KG1 (cell line): ENCODE measurements at regions not wholly inside any gene's neighbourhood (a gene's known extent, or its start where the extent isn't known, plus 50 kb on each side); places are given as distances from the start of the nearest gene placed in this dataset.
"Not testable (repeated sequence)": the region's sequence is repeated elsewhere in the genome, so short reads cannot be mapped to it uniquely, and the experiment has no call there.

Experiments
- DNase-seq: peaks from one replicate; lab custom pipeline; 2025; lab: John Stamatoyannopoulos, UW

DNA sequence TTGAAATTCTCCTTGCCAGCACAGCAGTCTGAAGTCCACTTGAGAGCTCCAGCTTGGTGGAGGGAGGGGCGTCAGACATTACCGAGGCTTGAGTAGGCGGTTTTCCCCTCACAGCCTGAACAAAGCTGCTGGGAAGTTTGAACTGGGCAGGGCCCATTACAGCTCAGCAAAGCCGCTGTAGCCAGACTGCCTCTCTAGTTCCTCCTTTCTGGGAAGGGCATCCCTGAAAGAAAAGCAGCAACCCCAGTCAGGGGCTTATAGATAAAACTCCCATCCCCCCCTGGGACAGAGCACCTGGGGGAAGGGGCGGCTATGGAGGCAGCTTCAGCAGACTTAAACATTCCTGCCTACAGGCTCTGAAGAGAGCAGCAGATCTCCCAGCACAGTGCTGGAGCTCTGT is 325.3 kb downstream of the GJA1 start:
- DNase-seq = no peak

DNA sequence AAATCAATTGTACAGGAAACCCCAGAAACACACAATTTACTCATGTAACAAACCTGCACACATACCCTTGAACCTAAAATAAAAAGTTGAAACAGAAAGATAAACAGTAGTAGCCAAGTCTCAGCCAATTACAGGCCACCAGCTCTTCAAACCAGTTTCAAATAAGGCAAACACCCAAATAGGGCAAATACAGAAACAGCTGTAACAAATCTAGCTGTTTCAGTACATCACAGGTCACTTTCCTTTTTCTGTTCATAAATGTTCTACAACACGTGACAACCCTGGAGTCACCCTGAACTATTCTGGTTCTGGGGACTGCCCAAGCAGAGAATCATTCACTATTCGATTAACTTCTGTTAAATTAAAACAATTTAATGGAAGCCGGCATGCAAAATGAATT is 329.0 kb downstream of the GJA1 start:
- DNase-seq = no peak

DNA sequence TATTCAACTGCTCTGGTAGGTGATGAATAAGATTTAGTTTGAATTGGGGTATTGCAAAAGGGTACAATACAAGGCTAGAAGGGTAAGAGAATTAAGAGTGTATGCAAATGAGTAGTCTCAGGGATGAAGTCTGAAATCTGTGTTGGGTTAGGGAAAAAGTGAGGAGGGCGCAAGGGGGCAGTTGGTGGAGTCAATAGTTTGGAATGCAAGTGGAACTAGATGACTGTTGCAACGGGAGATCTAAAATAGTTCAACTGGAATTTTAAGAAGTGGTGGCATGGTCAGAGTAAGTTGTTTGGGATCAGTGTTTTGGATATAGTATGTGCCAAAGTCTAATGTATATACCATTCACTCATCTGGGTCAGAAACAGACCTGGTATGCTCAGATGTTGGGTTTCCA is 329.6 kb downstream of the GJA1 start:
- DNase-seq = no peak

DNA sequence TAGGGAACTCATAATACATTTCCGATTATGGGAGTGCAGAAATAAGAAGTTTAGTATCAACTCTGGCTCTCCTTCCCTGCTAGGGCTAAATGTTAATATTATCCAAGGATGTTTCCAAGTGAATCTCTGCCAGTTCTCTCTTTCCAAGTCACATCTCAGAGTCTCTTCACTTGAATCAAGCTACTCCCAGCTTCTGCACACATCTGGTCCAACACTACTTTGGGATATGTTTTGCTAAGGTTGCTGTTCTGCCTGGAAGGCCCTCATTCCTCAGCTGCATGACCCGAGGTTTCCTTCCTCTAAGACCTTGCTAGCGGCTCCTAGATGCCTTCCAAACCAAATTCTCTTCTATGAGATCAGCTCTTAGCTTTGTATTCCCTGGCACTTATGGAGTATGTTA is 331.8 kb downstream of the GJA1 start:
- no peak for DNase-seq

DNA sequence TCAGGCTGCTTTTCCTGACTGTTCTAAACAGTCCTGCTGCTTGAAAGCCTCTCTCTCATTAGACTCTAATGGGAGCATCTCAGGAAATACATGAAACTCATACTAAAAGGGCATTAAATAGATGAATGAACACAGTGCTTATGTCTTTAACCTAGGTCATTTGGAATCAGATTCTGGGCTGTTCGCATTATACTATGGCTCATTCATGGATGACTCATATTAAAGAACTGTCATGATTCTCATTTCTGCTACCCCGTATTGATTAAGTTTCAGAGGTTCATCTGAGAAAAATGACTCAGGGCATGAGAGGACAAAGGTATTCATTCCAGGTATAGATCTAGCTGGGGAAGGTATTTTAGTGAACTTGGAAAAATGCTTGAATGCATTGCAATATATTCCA is 335.5 kb downstream of the GJA1 start:
- no peak for DNase-seq

DNA sequence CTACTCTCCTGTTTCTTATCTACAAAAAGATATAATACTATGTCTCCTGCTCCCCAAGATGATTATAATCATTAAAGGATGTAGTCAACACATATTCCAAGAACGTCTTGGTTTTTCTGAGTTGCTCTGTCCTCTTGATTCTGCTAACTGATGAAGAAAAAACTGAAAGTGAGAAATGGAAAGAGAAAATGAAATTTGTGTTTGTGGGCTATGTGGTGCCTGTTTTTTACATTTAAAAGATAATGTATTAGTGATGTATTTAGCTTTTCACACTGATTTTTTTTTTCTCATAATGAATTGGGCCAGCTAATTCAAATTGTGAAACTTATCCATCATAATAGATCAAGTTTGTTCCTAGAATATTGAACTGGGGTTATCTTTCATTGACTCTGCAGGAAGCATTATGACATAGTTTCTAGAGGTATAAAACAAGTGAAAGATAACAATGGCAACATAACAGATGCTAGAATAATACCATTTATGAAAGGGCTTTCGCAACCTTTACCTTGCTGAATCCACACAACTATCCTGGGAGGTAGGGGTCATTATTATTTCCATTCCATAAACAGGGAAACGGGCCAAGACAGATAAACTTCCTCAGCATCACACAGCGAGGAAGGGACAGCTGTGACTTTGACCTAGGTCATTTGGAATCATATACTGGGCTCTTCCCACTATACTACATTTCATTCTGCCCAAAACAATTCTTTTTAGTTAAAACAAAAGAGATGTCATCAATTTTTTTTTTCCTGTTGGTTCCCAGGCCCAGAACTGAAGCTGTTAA is 336.7 kb downstream of the GJA1 start:
- DNase-seq = no peak

DNA sequence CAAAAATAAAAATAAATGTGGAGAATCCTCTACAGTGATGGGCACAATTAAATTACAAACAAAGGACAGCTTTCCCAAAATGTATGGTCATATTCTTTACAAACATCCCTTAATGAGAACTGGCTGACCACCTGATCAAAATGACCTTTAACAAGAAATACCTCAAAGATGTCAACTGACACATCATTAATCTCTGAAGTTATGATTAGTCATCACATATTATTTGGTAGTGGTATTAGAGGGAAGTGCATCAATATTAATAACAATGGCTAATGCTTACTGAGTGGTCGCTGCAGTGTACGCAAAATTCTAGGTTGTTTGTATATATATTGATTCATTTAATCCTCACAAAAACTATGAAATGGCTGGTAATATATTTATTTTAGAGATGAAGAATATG is 340.6 kb downstream of the GJA1 start:
- DNase-seq = no peak

DNA sequence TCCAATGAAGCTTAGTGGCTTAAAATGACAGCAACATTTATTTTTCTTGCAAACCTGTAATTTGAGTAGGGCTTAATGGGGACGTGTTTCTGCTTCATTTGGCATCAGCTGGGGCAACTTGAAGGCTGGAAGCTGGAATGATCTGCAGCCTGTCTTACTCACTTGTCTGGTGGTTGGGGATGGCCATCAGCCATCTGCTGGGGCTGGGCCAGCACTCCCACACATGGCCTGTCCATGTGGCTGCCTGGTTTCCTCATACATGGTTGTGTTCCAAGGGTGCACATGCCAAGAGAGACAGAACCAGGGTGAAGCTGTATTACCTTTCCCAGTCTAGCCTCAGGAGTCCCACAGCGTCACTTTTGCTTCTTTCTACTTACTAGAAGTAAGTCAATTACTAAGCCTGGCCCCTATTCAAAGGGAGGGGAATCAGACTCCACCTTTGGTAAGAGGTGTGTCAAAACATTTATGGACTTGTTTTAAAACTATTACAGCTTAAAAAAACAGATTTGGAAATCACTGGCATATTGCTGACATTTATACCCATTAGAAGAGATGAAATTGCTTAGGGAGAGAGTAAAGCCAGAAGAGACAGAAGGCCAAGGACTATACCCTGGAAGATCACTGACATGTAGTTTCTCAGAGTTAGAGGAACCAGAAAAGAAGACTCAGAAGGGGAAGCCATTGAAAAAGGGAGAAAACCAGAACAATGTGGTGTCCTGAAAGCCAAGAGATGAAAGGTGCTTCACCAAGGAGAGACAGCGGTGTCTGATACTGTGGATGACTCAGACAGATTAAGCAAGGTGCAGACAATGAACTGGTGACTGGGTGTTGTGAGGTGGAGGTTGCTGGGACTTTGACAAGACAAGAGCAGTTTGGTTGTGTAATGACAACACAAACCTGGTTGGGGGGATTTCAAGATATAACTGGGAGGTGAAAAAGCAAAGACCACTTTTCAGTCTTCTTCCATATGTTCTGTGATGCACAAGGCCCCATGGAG is 345.2 kb downstream of the GJA1 start:
- DNase-seq = no peak

DNA sequence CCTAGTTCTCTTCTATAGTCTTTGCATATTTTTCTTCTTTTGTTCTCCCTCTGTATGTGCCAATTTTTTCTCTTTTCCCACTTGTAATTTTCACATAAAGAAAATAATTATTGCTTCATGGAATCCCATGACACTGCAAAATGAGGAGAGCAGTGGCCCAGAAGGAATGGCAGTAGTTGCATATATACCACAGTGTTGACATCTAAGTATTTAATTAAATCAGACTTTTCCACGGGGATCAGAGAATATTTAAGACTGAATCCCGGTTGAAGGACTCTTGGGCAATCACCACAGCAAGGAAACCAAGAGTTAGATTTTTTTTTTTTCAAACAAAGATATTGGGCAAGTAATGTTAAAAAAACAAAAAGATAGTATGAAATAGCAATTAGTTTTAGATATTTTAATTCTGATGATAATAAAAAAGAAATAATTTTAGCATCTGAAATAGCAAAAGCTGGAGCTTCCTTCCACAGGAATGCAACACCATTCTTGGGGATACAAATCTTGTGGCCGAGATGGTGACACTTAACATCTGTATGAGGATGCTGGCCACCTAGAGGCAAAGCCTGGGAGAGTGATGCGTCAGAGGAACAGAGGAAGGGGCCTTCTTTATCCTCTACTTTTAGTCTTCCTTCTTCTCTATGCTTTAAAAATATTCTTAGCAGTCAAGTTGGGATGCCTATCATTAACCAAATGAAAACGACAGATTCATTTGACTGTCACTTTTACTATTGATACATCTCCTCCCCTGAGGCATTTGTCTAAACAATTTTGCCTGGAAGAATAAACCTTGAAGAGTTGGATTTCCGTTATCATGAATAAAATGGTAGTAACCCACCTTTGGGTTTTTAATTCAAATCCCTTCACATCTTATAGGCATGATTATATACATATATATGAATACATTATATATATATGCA is 356.2 kb downstream of the GJA1 start:
- DNase-seq = no peak

DNA sequence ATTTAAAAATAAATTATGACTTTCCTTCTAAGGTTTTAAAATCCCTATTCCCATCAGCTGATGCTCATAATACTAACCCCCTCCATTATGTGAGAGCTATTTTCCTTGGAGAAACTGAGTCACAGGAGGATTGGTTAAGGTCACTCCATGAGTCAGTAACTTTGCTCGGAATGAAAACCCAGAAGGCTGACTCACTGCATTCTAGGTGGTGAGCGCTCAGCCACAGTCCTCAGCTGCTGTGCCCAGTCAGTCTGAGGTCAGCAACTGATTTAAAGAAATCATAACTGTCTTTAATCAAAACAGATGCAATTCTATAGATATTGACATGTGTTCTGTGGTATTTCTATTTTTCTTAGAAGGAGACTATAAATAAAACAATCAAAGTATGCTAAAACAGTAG is 359.2 kb downstream of the GJA1 start:
- no peak for DNase-seq

DNA sequence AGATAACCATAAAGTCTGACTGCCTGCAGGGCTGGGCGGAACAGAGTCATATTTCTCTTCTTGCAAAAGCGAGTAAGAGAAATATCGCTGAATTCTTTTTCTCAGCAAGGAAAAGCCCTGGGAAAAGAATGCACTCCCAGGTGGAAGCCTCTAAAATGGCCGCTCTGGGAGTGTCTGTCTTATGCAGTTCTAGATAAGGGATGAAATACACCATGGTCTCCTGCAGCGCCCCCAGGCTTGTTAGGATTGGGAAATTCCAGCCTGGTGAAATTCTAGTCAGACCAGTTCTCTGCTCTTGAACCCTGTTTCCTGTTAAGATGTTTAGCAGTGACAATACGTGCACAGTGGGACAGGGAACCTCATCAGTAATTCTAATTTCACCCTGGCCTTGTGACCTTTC is 362.2 kb downstream of the GJA1 start:
- not testable (repeated sequence) for DNase-seq

DNA sequence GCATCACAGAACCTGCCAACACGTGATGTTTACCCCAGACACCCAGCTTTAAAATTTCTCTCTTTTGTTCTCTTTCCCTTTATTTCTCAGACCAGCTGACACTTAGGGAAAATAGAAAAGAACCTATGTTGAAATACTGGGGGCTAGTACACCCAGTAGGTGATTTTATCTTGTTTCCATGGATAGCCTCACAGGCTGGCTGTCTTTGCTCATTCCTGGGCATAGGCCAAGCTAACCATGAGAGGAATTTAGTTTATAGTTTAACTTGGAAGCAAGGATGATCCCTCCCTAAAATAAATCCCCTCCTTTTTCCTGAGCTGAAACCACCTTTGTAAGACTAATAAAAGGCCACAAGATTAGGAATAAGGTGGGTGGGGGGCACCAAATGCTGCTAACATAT is 362.7 kb downstream of the GJA1 start:
- not testable (repeated sequence) for DNase-seq

DNA sequence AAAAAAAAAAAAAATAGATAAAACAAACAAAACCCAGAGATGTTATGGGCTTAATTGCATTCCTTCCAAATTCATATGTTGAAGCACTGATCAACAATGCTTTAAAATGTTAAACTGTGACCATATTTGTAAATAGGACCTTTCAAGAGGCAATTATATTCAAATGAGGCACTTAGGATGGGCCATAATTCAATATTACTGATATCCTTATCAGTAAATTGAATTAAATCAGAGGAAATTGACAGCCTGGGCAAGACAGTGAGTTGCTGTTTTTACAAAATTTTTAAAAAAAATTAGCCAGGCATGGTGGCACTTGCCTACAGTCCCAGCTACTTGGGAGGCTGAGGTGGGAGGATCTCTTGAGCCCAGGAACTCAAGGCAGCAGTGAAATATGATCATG is 364.1 kb downstream of the GJA1 start:
- DNase-seq = no peak

DNA sequence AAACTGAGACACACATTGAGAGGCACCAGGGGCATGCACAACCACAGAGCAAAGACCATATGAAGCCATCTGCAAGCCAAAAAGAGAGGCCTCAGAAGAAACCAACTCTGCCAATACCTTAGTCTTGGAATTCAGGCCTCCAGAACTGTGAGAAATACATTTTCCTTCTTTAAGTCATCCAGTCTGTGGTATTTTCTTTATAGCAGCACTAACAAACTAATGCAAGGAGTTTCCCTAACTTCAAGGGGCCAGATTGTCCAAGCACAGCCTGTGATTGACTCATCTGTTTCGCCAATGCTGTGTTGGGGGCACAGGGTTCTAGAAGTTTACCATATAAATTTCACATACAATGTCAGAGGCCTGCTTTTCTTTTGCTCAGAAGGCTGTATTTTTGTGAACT is 364.6 kb downstream of the GJA1 start:
- no peak for DNase-seq

DNA sequence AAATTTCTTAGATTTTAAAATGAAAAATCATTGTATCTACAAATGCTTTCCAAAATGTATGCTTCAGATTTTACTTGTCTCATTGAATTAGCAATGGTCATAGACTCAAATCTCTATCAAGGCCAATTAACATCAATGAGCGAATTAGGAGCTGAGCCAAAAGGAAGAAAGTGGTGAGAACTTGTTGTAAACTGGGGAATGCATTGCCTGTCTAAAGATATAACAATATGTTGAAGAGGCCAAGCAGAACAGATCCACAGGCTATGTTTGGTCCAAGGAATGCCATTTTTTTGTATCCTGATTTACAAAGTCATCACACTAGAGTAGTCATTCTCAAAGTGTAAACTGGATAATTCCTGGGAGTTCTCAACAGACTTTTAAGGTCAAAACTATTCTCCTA is 370.7 kb downstream of the GJA1 start:
- DNase-seq = no peak

DNA sequence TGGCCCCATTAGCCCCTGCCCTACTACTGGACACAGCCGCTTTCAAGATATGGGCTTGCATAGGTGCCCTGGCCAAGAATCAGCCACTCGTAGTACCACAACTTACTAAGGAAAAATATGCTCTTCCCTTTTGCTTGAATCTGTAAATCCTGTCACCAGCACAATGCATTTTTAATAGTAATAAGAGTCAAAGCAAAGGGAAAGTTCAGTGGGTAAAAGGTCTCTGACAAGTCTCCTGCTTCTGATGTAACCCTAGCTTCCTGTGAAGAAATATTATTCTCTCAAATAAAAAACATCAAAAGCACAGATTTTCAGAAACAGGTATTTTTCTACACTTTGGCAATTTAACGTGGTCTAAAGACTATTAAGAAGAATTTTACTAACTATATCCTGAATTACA is 373.8 kb downstream of the GJA1 start:
- no peak for DNase-seq

DNA sequence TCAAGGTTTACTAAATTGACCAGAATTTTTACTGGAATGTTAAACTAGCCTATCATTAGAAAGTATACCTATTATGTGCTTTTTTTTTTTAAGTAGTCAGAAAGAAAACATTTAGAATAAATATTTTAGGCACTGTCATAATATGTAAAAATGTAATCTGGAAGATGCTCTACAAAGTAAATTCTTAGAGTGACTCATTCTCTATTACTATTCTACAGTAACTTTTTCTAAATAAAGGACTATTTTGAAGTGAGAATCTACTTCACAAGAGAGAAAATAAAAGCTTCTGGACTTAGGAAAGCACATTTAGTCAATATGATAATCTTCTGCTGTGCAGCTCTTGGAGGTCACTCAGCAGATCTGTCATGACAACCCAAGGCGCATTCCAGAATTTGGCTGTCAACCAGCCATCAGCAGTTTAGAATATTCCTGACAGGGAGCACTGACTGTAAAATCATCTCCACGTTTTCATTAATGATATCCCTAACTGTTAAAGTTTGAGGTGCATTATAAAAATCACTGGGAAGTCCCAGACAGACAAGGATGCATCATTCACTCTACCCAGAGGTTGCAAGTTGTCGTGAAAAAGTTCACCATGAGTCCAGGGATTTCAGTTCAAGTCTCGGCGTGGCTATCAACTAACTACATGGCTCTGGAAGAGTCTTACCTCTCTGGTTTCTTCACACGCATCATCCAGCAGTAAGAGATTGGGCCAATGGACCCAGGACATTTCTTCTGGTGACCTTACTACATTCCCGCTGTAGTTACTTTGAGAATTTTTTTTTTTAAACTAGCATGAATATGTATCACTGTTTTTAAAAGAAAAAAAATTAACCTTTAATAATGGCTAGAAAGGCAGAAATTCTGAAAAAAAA is 374.9 kb downstream of the GJA1 start:
- DNase-seq = no peak

DNA sequence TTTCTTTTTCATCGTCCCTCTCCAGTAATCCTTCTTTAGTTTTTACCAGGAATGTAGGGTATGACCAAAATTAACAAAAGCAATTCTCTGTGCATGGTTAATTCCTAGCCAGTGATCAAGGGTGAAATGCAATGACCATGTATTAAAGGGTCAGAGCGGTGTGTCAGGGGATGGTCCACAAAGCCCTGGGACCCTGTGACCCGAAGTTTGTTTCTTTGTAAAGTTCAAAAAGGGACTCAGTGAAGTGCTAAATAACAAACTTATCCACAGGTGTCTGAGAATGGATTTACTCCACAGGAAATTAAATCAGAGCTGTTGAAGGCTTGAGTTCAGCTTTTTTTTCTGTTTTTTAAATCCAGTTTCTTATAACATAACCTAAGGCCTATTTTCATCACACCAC is 375.7 kb downstream of the GJA1 start:
- no peak for DNase-seq

DNA sequence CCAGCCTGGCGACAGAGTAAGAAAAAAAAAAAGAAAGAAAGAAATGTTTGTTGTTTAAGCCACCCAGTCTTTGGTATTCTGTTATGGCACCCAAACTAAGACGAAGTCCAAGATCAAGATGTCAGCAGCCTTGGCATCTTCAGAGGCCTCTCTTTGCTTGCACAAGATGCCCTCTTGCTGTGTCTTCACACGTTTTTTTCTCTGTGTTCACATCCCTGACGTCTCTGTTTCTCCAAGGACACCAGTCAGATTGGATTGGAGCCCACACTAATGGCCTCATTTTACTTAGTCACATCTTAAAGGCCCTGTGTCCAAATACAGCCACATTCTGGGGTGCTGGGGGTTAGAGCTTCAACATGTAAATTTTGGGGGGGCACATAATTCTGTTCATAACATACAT is 380.9 kb downstream of the GJA1 start:
- no peak for DNase-seq

DNA sequence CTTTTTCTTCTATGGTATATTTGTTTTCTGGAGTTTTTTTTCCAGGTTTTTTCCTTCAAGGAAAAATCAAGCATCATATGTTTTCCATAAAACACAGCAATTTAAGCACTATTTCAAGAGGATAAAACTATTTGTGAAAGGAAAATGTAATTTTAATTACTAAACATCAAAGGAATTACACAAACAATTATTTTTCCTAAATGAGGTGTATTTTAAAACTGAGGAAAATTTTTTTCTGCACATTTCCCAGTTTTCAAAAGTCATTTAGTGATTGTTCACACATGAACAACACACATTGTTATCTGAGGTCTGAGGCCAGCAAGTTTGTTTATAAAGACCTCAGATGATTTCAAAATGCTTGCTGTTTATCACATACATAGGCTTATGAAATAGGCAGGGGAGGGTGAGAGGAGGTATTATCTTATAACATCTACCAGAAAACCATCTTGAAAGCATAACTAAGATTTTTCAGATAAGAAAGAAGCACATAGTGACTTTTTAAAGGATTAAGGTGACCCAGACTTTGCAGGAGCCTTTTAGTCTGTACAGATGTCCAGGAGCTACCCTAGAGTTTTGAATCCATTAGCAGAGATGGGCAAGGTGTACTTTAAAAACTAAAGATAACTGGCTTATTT is 381.6 kb downstream of the GJA1 start:
- DNase-seq = no peak

DNA sequence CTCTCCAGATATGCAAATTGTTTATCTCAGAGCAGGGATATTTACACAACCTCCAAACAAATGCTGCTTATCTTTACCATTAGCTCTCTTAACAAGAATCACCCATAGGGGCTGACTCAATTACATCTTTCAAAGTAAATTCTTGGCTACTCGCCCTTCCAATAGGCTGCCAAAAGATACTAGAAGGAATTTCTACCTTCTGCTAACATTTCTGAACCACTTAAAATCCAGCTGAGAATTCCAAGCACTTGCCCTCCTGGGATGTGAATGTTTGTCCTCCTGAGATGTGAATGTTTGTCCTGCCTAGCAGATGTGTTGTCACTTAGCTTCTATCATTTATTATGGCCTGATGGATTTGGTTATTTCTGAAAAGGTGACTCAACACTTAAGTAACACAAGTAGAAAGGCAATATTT is 388.0 kb downstream of the GJA1 start:
- no peak for DNase-seq
